Stimulated activated naive CD8-positive, alpha-beta T cell treated with anti-CD3 and anti-CD28 coated beads, Interleukin-15, amount 100 ng/mL, for 72 hours (primary cell): ENCODE measurements at regions not wholly inside any gene's neighbourhood (a gene's known extent, or its start where the extent isn't known, plus 50 kb on each side); places are given as distances from the start of the nearest gene placed in this dataset.
"Not testable (repeated sequence)": the region's sequence is repeated elsewhere in the genome, so short reads cannot be mapped to it uniquely, and the experiment has no call there.

Source experiments
- ATAC-seq: fragments of 150-1000 bp; cut with Tn5 transposase; 2 replicates; pipeline ENCODE4 v1.10.0; 2021; ENCODE audit warnings: mild to moderate bottlenecking, moderate library complexity
- DNase-seq, 2 donors: peaks; one replicate each; pipeline ENCODE4 v3.0.0; 2021 to 2022
- H3K27ac Mint-ChIP-seq, 2 donors: one replicate each; pipeline ENCODE4 v1.8.0; 2022; ENCODE audit warnings: mild to moderate bottlenecking in 2 of 2, mixed read lengths in 2 of 2, moderate library complexity in 2 of 2
- H3K27me3 Mint-ChIP-seq: one replicate; pipeline ENCODE4 v1.8.0; 2022; ENCODE audit warnings: mixed read lengths
- H3K4me1 Mint-ChIP-seq: one replicate; pipeline ENCODE4 v1.8.0; 2022; ENCODE audit warnings: mild to moderate bottlenecking, mixed read lengths
- H3K4me3 Mint-ChIP-seq, 2 donors: one replicate each; pipeline ENCODE4 v1.8.0; 2022; ENCODE audit warnings: mild to moderate bottlenecking in 2 of 2, mixed read lengths in 2 of 2, moderate library complexity in 1 of 2
- H3K9me3 Mint-ChIP-seq, 2 donors: one replicate each; pipeline ENCODE4 v1.8.0; 2022; ENCODE audit warnings: mixed read lengths in 2 of 2

DNA sequence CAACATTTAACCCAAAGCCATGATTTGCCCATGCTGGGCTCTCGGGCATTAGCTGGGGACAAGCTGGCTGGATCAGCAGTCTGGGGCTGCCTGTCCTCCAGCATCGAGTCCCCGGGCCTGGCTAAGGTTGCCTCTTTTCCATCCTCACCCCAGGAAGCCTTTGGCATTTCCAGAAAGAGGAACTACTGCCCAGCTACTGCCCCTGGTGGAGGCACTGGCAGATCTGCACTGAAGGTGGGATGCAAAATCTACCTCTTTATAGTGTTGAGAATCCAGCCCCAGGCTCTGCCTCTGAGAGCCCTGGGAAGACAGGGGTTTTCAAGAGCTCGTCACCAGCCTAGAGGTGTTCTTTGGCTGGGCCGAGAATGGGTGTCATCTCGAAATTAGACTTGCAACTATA is 635.9 kb downstream of the MATN1 start:
- H3K9me3 Mint-ChIP-seq = peaks cover 15 to 26% of the 10 kb centered on the region in 2 donors
- no peak overlapping the region for H3K4me3 Mint-ChIP-seq
- H3K27me3 Mint-ChIP-seq = peaks cover 61% of the 10 kb centered on the region
- ATAC-seq (no peak), DNase-seq (no peak)
- H3K27ac Mint-ChIP-seq = no peak overlapping the region
- no peaks in the 10 kb centered on the region for H3K4me1 Mint-ChIP-seq

DNA sequence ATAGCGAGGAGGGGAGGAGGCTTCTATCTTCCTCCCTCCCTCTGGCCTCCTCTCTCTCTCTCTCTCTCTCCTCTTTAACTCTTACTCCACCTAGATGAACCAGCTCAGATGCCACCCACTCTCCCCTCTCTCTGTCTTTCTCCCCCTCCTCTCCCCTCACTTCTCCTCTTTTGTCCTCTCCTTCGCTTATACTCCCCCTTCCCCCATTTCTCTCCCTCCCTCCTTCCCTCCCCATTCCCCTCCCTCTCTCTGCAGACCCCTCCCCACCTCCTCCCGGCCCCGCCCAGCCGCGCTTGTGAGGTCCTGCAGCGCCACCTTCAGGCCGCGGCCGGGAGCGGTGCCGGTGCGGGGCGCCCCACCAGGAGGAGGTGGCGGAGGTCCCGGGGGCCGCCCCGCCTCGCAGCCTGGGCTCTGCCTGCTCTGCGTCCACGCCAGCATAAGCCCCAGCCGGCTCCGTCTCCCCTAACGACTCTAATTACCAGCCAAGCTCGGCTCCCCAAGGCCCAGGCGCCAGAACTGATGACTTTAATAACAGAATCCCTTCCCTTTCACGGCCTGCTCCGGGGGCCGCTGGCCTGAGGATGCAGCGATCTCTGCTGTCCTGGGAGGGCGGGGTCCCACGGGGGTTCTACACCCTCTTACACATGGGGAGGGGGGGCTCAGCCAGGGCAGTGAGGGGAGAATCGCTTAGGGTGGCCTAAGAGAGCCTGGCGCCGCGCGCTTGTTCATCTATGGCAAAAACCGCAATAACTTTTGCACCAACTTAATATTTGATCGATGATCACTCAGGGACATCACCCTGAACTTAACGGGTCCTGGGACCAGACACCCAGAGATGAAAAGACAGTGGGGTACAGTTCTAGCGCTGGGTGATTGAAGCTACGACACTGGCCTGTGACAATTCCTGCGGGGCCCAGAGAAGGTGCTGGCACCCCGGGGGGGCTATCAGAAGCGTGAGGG is 637.3 kb downstream of the MATN1 start:
- Mint-ChIP-seq H3K9me3 (peaks cover 1 to 13% of the 10 kb centered on the region in 2 donors), H3K4me1 (no peaks in the 10 kb centered on the region), H3K27ac (no peak overlapping the region), H3K4me3 (no peak overlapping the region), H3K27me3 (peaks cover 73% of the 10 kb centered on the region)
- DNase-seq (peak; percentile 13 to 25), ATAC-seq (no peak)

DNA sequence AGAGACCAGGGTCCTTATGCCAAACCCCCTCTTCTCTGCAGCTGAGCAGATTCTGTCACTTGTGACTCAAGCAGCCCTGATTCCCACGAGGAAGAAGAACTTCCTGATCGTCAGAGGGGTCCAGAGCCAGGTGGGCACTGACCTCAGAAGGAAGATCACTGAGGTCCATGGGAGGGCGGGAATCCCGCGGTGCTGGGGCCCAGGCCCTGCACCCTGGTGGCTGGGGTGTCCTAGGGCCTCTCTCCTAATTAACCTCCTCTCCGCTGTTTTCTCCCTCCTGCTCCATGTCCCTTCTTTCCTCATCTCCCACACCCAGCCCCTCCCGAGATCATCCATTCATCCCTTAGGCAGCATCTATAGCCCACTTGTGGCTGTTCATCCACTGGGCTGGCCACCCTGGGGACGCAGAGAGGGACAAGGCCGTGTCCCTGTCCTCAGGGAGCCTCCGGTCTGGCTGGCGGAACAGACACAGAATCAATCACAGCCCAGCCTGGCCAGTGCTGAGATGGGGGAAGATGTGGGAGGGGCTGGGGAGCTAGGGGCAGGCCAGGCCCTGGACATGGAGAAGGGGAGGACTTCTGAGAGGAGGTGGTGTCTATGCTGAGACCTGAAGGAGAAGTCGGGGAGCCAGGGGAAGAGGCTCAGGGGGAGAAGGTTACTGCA is 638.3 kb downstream of the MATN1 start:
- H3K9me3 Mint-ChIP-seq = peaks cover 0 to 7% of the 10 kb centered on the region in 2 donors
- H3K4me1 Mint-ChIP-seq = no peaks in the 10 kb centered on the region
- no peak for ATAC-seq
- DNase-seq = no peak
- H3K4me3 Mint-ChIP-seq = no peak overlapping the region
- peaks cover 78% of the 10 kb centered on the region for H3K27me3 Mint-ChIP-seq
- no peak overlapping the region for H3K27ac Mint-ChIP-seq

- Mint-ChIP-seq H3K4me1 (no peaks in the 10 kb centered on the region), H3K9me3 (no peaks in the 10 kb centered on the region), H3K27me3 (peaks cover 67% of the 10 kb centered on the region), H3K27ac (peak overlapping the region; percentile 27 to 35), H3K4me3 (no peak overlapping the region)
- DNase-seq (no peak), ATAC-seq (no peak)
These were observed 639.5 kb downstream of the MATN1 start for GRCh38 chr1:30083800-30084464.

GRCh38 chr1:30081379-30082102 is 641.8 kb downstream of the MATN1 start:
- peaks cover 0 to 3% of the 10 kb centered on the region in 2 donors for H3K9me3 Mint-ChIP-seq
- H3K27me3 Mint-ChIP-seq = peaks cover 61% of the 10 kb centered on the region
- no peak for ATAC-seq
- no peak for DNase-seq
- no peaks in the 10 kb centered on the region for H3K4me1 Mint-ChIP-seq
- H3K4me3 Mint-ChIP-seq = no peak overlapping the region
- H3K27ac Mint-ChIP-seq = no peak overlapping the region

DNA sequence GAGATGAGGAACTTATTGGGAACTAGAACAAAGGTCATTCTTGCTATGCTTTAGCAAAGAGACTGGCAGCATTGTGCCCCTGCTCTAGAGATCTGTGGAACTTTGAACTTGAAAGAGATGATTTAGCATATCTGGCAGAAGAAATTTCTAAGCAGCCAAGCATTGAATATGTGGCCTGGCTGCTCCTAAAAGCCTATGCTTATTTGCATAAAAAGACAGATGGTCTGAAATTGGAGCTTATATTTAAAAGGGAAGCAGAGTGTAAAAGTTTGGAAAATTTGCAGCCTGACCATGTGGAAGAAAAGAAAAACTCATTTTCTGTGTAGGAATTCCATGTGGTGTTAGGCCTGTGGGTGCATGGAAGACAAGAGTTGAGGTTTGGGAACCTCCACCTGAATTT is 647.5 kb downstream of the MATN1 start:
- ATAC-seq, H3K27ac Mint-ChIP-seq, H3K4me1 Mint-ChIP-seq, DNase-seq, H3K4me3 Mint-ChIP-seq: not testable (repeated sequence)
- peaks cover 13% of the 10 kb centered on the region for H3K27me3 Mint-ChIP-seq
- peaks cover 0 to 12% of the 10 kb centered on the region in 2 donors for H3K9me3 Mint-ChIP-seq

GRCh38 chr1:30068787-30069472 is 654.5 kb downstream of the MATN1 start:
- DNase-seq = no peak
- no peak for ATAC-seq
- H3K4me3 Mint-ChIP-seq = no peak overlapping the region
- no peaks in the 10 kb centered on the region for H3K9me3 Mint-ChIP-seq
- H3K27me3 Mint-ChIP-seq = peaks cover 9% of the 10 kb centered on the region
- H3K4me1 Mint-ChIP-seq = no peaks in the 10 kb centered on the region
- H3K27ac Mint-ChIP-seq = no peak overlapping the region

DNA sequence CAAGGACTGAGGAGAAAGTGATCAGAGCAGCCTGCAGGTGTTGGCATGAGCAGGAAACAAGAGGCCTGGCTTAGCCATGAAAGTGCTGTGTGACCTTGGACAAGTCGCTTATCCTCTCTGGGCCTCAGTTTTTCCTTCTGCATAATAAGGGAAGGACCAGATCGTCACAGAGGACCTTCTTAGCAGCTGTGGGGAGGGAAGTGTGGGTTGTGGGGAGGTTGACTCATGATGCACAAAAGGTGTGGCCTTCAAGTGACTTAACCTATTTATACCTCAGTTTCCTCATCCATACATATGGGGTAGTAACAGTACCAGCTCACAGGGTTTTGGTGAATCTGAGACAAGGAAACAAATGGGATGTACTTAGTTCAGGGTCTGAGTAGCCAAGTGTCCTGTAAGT is 658.8 kb downstream of the MATN1 start:
- Mint-ChIP-seq H3K4me3 (no peak overlapping the region), H3K4me1 (no peaks in the 10 kb centered on the region), H3K27ac (no peak overlapping the region), H3K9me3 (no peaks in the 10 kb centered on the region), H3K27me3 (peaks cover 9% of the 10 kb centered on the region)
- no peak for DNase-seq
- ATAC-seq = no peak

GRCh38 chr1:30063621-30064280 is 659.6 kb downstream of the MATN1 start:
- no peaks in the 10 kb centered on the region for H3K9me3 Mint-ChIP-seq
- no peak overlapping the region for H3K4me3 Mint-ChIP-seq
- H3K27me3 Mint-ChIP-seq = peaks cover 8% of the 10 kb centered on the region
- ATAC-seq (no peak), DNase-seq (no peak)
- H3K4me1 Mint-ChIP-seq = no peaks in the 10 kb centered on the region
- no peak overlapping the region for H3K27ac Mint-ChIP-seq

GRCh38 chr1:30061292-30062220 is 661.8 kb downstream of the MATN1 start:
- Mint-ChIP-seq H3K27ac (peak overlapping the region in 1 of 2 donors; percentile 4), H3K4me3 (no peak overlapping the region)

GRCh38 chr1:30060738-30061137 is 662.6 kb downstream of the MATN1 start:
- DNase-seq (no peak), ATAC-seq (no peak)
- Mint-ChIP-seq H3K27ac (no peak overlapping the region), H3K9me3 (no peaks in the 10 kb centered on the region), H3K27me3 (no peaks in the 10 kb centered on the region), H3K4me3 (no peak overlapping the region), H3K4me1 (no peaks in the 10 kb centered on the region)

More at GRCh38 chr1:30061292-30062220, 661.8 kb downstream of the MATN1 start:
- Mint-ChIP-seq H3K27me3 (no peaks in the 10 kb centered on the region), H3K4me1 (no peaks in the 10 kb centered on the region), H3K9me3 (no peaks in the 10 kb centered on the region)
- DNase-seq (no peak), ATAC-seq (no peak)

GRCh38 chr1:30058970-30059369 is 664.4 kb downstream of the MATN1 start:
- ATAC-seq = no peak
- DNase-seq = no peak

GRCh38 chr1:30054126-30054525 is 669.3 kb downstream of the MATN1 start:
- peaks cover 45% of the 10 kb centered on the region for H3K27me3 Mint-ChIP-seq
- H3K9me3 Mint-ChIP-seq = no peaks in the 10 kb centered on the region
- no peak overlapping the region for H3K27ac Mint-ChIP-seq
- no peaks in the 10 kb centered on the region for H3K4me1 Mint-ChIP-seq
- ATAC-seq (no peak), DNase-seq (no peak)
- H3K4me3 Mint-ChIP-seq = no peak overlapping the region

More at GRCh38 chr1:30058970-30059369, 664.4 kb downstream of the MATN1 start:
- Mint-ChIP-seq H3K27ac (no peak overlapping the region), H3K4me3 (no peak overlapping the region), H3K4me1 (no peaks in the 10 kb centered on the region), H3K9me3 (no peaks in the 10 kb centered on the region), H3K27me3 (peaks cover 4% of the 10 kb centered on the region)
